Neural progenitor cell (in vitro differentiated cells): ENCODE measurements at regions not wholly inside any gene's neighbourhood (a gene's known extent, or its start where the extent isn't known, plus 50 kb on each side); places are given as distances from the start of the nearest gene placed in this dataset.

Source experiments
- CTCF ChIP-seq: fragments of 200-600 bp; sonication (generic); IDR thresholded peaks from 2 replicates; pipeline ENCODE4 v1.5.1; 2017; ENCODE audit warnings: antibody characterized with exemption, mild to moderate bottlenecking
- EZH2 ChIP-seq: fragments of 200-600 bp; sonication (generic); IDR thresholded peaks from 2 replicates; pipeline ENCODE4 v1.6.1; 2017; ENCODE audit warnings: antibody characterized with exemption, mild to moderate bottlenecking, moderate library complexity
- EZH2phosphoT487 ChIP-seq: fragments of 200-600 bp; sonication (generic); IDR thresholded peaks from 2 replicates; pipeline ENCODE4 v1.6.1; 2017; ENCODE audit warnings: antibody characterized with exemption

- TF ChIP-seq CTCF (no peak), EZH2 (no peak), EZH2phosphoT487 (no peak)
Measured at GRCh38 chr9:38286357-38286756, 106.1 kb upstream of the ALDH1B1 start.
